Trophoblast cell (in vitro differentiated cells and primary cell): ENCODE measurements at regions not wholly inside any gene's neighbourhood (a gene's known extent, or its start where the extent isn't known, plus 50 kb on each side); places are given as distances from the start of the nearest gene placed in this dataset.

Experiments used
- DNase-seq, 2 donors: peaks; one replicate each; pipeline ENCODE4 v3.0.0-alpha.2; 2016
- H2AFZ ChIP-seq: 2 replicates; pipeline ENCODE4 v1.6.1; 2013; ENCODE audit warnings: low read length, moderate library complexity, mild to moderate bottlenecking; ENCODE audit not compliant: insufficient read depth, poor library complexity
- H2AK5ac ChIP-seq: 2 replicates; pipeline ENCODE4 v1.6.1; 2013; ENCODE audit warnings: mild to moderate bottlenecking, low read length
- H2BK120ac ChIP-seq: 2 replicates; pipeline ENCODE4 v1.6.1; 2013; ENCODE audit warnings: low read length, mild to moderate bottlenecking, moderate library complexity; ENCODE audit not compliant: insufficient read depth, poor library complexity
- H2BK12ac ChIP-seq: 2 replicates; pipeline ENCODE4 v1.6.1; 2013; ENCODE audit warnings: mild to moderate bottlenecking, low read length, moderate library complexity
- H2BK5ac ChIP-seq: 2 replicates; pipeline ENCODE4 v1.6.1; 2013; ENCODE audit warnings: low read length, low read depth, moderate library complexity, mild to moderate bottlenecking; ENCODE audit not compliant: poor library complexity
- H3K14ac ChIP-seq: 2 replicates; pipeline ENCODE4 v1.6.1; 2013; ENCODE audit warnings: mild to moderate bottlenecking, low read length
- H3K18ac ChIP-seq: 2 replicates; pipeline ENCODE4 v1.6.1; 2013; ENCODE audit warnings: mild to moderate bottlenecking, low read length
- H3K23ac ChIP-seq: 2 replicates; pipeline ENCODE4 v1.6.1; 2013; ENCODE audit warnings: low read length
- H3K27ac ChIP-seq: 2 replicates; pipeline ENCODE4 v1.5.1; 2013; ENCODE audit warnings: low read depth, mild to moderate bottlenecking, inconsistent platforms, low read length, moderate library complexity
- H3K27me3 ChIP-seq: 2 replicates; pipeline ENCODE4 v1.6.1; 2013; ENCODE audit warnings: inconsistent platforms, mild to moderate bottlenecking, low read length, moderate library complexity; ENCODE audit not compliant: insufficient read depth
- H3K36me3 ChIP-seq, 2 experiments: 1 replicate in 1 of 2; 2 replicates in 1 of 2; pipeline ENCODE4 v1.6.1; 2013; ENCODE audit warnings: low read length in 2 of 2, mild to moderate bottlenecking in 2 of 2, moderate library complexity in 1 of 2; ENCODE audit not compliant: insufficient read depth in 2 of 2, control insufficient read depth in 1 of 2
- H3K4ac ChIP-seq: 2 replicates; pipeline ENCODE4 v1.6.1; 2013; ENCODE audit warnings: low read depth, mild to moderate bottlenecking, low read length, moderate library complexity
- H3K4me1 ChIP-seq, 2 experiments: 1 replicate in 1 of 2; 2 replicates in 1 of 2; pipeline ENCODE4 v1.6.1; 2013; ENCODE audit warnings: low read length in 2 of 2, mild to moderate bottlenecking in 2 of 2, moderate library complexity in 1 of 2; ENCODE audit not compliant: insufficient read depth in 2 of 2, control insufficient read depth in 1 of 2
- H3K4me2 ChIP-seq: 2 replicates; pipeline ENCODE4 v1.6.1; 2013; ENCODE audit warnings: inconsistent platforms, mild to moderate bottlenecking, low read length, moderate library complexity
- H3K4me3 ChIP-seq: 2 replicates; pipeline ENCODE4 v1.5.1; 2013; ENCODE audit warnings: mild to moderate bottlenecking, low read depth, low read length, inconsistent platforms
- H3K79me1 ChIP-seq: one replicate; pipeline ENCODE4 v1.6.1; 2013; ENCODE audit warnings: low read length
- H3K79me2 ChIP-seq: 2 replicates; pipeline ENCODE4 v1.6.1; 2013; ENCODE audit warnings: low read length, mild to moderate bottlenecking; ENCODE audit not compliant: control insufficient read depth, insufficient read depth, poor library complexity
- H3K9ac ChIP-seq: 2 replicates; pipeline ENCODE4 v1.6.1; 2013; ENCODE audit warnings: mild to moderate bottlenecking, low read length
- H3K9me3 ChIP-seq: 2 replicates; pipeline ENCODE4 v1.6.1; 2013; ENCODE audit warnings: low read depth, mild to moderate bottlenecking, control low read depth, inconsistent platforms, low read length; ENCODE audit not compliant: insufficient read depth
- H4K12ac ChIP-seq: 2 replicates; pipeline ENCODE4 v1.6.1; 2013; ENCODE audit warnings: low read depth, mild to moderate bottlenecking, low read length, moderate library complexity
- H4K8ac ChIP-seq: 2 replicates; pipeline ENCODE4 v1.6.1; 2013; ENCODE audit warnings: low read depth, mild to moderate bottlenecking, low read length, moderate library complexity
- H4K91ac ChIP-seq: one replicate; pipeline ENCODE4 v1.6.1; 2013; ENCODE audit warnings: low read depth, mild to moderate bottlenecking, low read length, moderate library complexity
- WGBS: extraction: QIAGEN DNeasy Blood & Tissue Kit; methylation state at CpG from one replicate; pipeline ENCODE4 v1.1.7; 2013; ENCODE audit warnings: missing lambda C conversion rate; ENCODE audit not compliant: insufficient read length, insufficient coverage; ENCODE audit errors: extremely low coverage; 5-methylcytosine and 5-hydroxymethylcytosine counted together

GRCh38 chr7:25985196-25985595 is 166.8 kb upstream of the NFE2L3 start:
- no peak overlapping the region for H4K8ac ChIP-seq
- no peaks in the 10 kb centered on the region for H3K79me2 ChIP-seq
- H3K23ac ChIP-seq, result no peak overlapping the region
- no peak overlapping the region for H4K12ac ChIP-seq
- no peak overlapping the region for H4K91ac ChIP-seq
- H2BK120ac ChIP-seq, result no peak overlapping the region
- H2BK12ac ChIP-seq, result no peak overlapping the region
- no peak overlapping the region for H2BK5ac ChIP-seq
- DNase-seq, result peak; percentile 24 to 40
- no peak overlapping the region for H3K18ac ChIP-seq
- H3K4ac ChIP-seq, result no peak overlapping the region
- H3K36me3 ChIP-seq, result no peaks in the 10 kb centered on the region
- no peaks in the 10 kb centered on the region for H3K27me3 ChIP-seq
- no peak overlapping the region for H2AFZ ChIP-seq
- H3K4me3 ChIP-seq, result no peak overlapping the region
- H3K27ac ChIP-seq, result no peak overlapping the region
- H3K4me2 ChIP-seq, result no peak overlapping the region
- no CpG with 5 or more reads among the region's 4 CpGs for WGBS
- H2AK5ac ChIP-seq, result no peak overlapping the region
- H3K4me1 ChIP-seq, result peaks cover 0 to 2% of the 10 kb centered on the region in 2 experiments
- no peaks in the 10 kb centered on the region for H3K79me1 ChIP-seq
- peaks cover 2% of the 10 kb centered on the region for H3K9me3 ChIP-seq
- no peak overlapping the region for H3K9ac ChIP-seq
- H3K14ac ChIP-seq, result no peak overlapping the region

DNA sequence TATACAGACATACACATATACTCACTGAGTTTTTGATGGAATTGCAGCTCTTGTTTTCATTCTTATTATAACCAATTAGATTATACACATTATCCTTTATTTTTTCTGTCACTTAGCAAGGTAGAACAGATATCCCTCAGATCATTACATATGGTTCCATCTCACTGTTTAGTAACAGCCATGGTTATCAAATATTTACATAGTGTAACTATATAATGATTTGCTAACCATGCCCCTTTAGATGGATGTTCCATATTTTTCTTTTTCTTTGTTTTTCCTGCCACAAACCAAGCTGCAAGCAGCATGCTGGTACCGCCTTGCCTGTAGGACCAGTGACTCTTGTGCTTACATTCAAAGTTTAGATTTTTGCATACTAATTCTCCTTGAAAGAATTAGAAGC is 163.4 kb upstream of the NFE2L3 start:
- no peak overlapping the region for H3K4me3 ChIP-seq
- no peaks in the 10 kb centered on the region for H3K36me3 ChIP-seq
- H2BK5ac ChIP-seq, result no peak overlapping the region
- no peaks in the 10 kb centered on the region for H3K9me3 ChIP-seq
- peaks cover 0 to 2% of the 10 kb centered on the region in 2 experiments for H3K4me1 ChIP-seq
- no peaks in the 10 kb centered on the region for H3K79me1 ChIP-seq
- no peak overlapping the region for H3K4ac ChIP-seq
- H3K27ac ChIP-seq, result no peak overlapping the region
- H3K79me2 ChIP-seq, result no peaks in the 10 kb centered on the region
- no peak overlapping the region for H4K12ac ChIP-seq
- H3K27me3 ChIP-seq, result no peaks in the 10 kb centered on the region
- no peak overlapping the region for H3K18ac ChIP-seq
- H4K91ac ChIP-seq, result no peak overlapping the region
- no peak overlapping the region for H3K14ac ChIP-seq
- no peak overlapping the region for H4K8ac ChIP-seq
- H3K4me2 ChIP-seq, result no peak overlapping the region
- no peak overlapping the region for H3K9ac ChIP-seq
- DNase-seq, result peak in 1 of 2 donors; percentile 7
- H2BK12ac ChIP-seq, result no peak overlapping the region
- H2BK120ac ChIP-seq, result no peak overlapping the region
- H2AFZ ChIP-seq, result no peak overlapping the region
- no peak overlapping the region for H2AK5ac ChIP-seq
- WGBS, result no CpG with 5 or more reads among the region's 1 CpG
- H3K23ac ChIP-seq, result no peak overlapping the region

DNA sequence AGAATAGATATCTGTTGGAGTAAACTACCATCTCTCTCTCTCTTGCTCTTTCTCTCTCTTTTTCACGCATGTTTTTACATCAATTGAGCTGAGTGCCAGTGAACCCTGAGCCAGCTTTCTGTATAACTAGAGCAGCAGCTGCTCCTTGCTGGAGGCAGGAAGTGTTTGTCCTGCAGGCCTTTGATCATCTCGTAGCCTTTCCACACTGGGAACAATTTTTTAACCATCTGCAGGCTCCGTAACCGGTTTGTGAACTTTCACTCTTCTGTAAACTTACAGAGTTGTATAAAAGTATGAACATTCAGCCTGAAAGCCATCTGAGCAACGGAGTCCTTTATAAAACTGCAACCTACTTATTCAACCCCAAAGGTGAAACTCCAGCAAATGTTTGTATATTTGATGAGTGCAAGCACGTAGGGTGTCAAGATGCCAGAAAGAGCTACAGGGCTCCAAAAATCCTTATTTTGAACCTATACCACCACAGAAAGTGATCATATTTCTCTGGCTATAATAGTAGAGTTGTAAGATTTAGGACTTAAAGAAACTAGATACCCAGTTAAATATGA is 162.8 kb upstream of the NFE2L3 start:
- Histone ChIP-seq H2BK12ac (no peak overlapping the region), H3K79me1 (no peaks in the 10 kb centered on the region), H4K12ac (no peak overlapping the region), H3K18ac (no peak overlapping the region), H3K14ac (no peak overlapping the region), H3K23ac (no peak overlapping the region), H3K36me3 (no peaks in the 10 kb centered on the region), H3K27me3 (no peaks in the 10 kb centered on the region), H2AK5ac (no peak overlapping the region), H3K4me3 (no peak overlapping the region), H2BK120ac (no peak overlapping the region), H4K91ac (no peak overlapping the region), H3K4me1 (peaks cover 0 to 2% of the 10 kb centered on the region in 2 experiments), H2BK5ac (no peak overlapping the region), H3K4me2 (no peak overlapping the region), H4K8ac (no peak overlapping the region), H3K4ac (no peak overlapping the region), H3K27ac (no peak overlapping the region), H2AFZ (no peak overlapping the region), H3K79me2 (no peaks in the 10 kb centered on the region), H3K9ac (no peak overlapping the region), H3K9me3 (no peaks in the 10 kb centered on the region)
- no CpG with 5 or more reads among the region's 6 CpGs for WGBS
- DNase-seq, result peak in 1 of 2 donors; percentile 40

GRCh38 chr7:25994433-25994994 is 157.5 kb upstream of the NFE2L3 start:
- no peaks in the 10 kb centered on the region for H3K4me1 ChIP-seq
- no peaks in the 10 kb centered on the region for H3K9me3 ChIP-seq
- no peak overlapping the region for H3K4ac ChIP-seq
- no peak overlapping the region for H2AK5ac ChIP-seq
- H3K4me3 ChIP-seq, result no peak overlapping the region
- no peak overlapping the region for H3K9ac ChIP-seq
- no peaks in the 10 kb centered on the region for H3K79me2 ChIP-seq
- no peak overlapping the region for H2BK5ac ChIP-seq
- no peak overlapping the region for H3K23ac ChIP-seq
- H4K12ac ChIP-seq, result no peak overlapping the region
- H2BK12ac ChIP-seq, result no peak overlapping the region
- H4K91ac ChIP-seq, result no peak overlapping the region
- no peak overlapping the region for H3K18ac ChIP-seq
- H3K4me2 ChIP-seq, result no peak overlapping the region
- no peaks in the 10 kb centered on the region for H3K79me1 ChIP-seq
- no peak for DNase-seq
- no peaks in the 10 kb centered on the region for H3K27me3 ChIP-seq
- no peak overlapping the region for H2BK120ac ChIP-seq
- H2AFZ ChIP-seq, result no peak overlapping the region
- H4K8ac ChIP-seq, result no peak overlapping the region
- no peaks in the 10 kb centered on the region for H3K36me3 ChIP-seq
- H3K14ac ChIP-seq, result no peak overlapping the region
- no peak overlapping the region for H3K27ac ChIP-seq
- no CpG with 5 or more reads among the region's 2 CpGs for WGBS
